ENCODE measurements at regions not wholly inside any gene's neighbourhood (a gene's known extent, or its start where the extent isn't known, plus 50 kb on each side); places are given as distances from the start of the nearest gene placed in this dataset.
"Not testable (repeated sequence)": the region's sequence is repeated elsewhere in the genome, so short reads cannot be mapped to it uniquely, and the experiment has no call there.

- DNase-seq: no peak
Observed at GRCh38 chr11:34001557-34002064, 49.9 kb upstream of the CAPRIN1 start.

GRCh38 chr11:33999393-33999792, 52.1 kb upstream of the CAPRIN1 start:
- DNase-seq: no peak

- DNase-seq: no peak
Observed at GRCh38 chr11:33997584-33998251, 53.8 kb upstream of the CAPRIN1 start.

- DNase-seq: peak; percentile 65
Observed at GRCh38 chr11:33996498-33997454, 54.8 kb upstream of the CAPRIN1 start.

DNA sequence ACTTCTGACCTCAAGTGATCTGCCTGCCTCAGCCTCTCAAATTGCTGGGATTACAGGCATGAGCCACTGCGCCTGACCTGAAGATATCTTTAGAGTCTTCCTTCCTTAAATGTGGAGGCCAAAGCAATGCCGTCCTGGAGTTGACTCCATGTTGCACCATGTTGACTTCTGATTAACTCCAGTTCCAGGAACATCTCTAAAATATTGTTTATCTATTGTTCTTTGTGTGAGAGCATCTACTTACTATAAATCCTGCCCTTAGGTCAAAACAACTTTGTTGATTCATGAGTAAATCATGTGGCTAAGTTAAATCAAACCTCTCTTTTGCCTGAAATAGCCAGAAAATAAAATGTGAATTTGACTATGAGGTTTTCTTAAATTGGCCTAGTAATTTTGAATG, 56.6 kb upstream of the CAPRIN1 start:
- no peak for DNase-seq

DNA sequence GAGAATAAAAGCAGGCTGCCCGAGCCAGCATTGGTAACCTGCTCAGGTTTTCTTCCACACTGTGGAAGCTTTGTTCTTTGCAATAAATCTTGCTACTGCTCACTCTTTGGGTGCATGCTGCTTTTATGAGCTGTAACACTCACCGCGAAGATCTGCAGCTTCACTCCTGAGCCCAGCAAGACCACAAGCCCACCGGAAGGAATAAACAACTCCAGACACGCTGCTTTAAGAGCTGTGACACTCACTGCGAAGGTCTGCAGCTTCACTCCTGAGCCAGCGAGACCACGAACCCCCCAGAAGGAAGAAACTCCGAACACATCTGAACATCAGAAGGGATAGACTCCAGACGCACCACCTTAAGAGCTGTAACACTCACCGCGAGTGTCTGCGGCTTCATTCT, 60.4 kb upstream of the CAPRIN1 start:
- DNase-seq: not testable (repeated sequence)

DNA sequence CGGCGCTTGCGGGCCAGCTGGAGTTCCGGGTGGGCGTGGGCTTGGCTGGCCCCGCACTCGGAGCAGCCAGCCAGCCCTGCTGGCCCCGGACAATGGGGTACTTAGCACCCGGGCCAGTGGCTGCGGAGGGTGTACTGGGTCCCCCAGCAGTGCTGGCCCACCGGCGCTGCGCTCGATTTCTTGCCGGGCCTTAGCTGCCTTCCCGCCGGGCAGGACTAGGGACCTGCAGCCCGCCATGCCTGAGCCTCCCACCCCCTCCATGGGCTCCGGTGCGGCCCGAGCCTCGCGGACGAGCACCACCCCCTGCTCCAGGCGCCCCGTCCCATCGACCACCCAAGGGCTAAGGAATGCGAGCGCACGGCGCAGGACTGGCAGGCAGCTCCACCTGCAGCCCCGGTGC, 61.4 kb upstream of the CAPRIN1 start:
- not testable (repeated sequence) for DNase-seq

DNA sequence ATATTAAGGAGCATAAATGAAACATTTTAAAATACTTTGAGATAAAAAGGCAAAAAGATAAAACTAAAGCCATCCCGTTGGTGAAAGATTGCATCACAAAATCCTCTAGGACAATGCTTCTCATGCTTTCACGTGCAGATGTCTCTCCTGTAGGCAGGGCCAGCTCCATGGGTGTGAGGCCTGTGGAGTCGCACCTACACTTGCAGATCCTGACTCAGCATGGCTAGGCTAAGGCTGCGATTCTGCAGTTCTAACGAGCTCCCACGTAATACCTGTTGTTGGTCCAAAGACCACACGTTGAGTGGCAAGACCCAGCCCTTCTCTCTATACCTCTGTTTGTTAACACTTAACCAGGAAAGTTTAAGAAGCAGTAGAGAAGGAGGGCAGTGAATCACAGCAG, 62.1 kb upstream of the CAPRIN1 start:
- DNase-seq: no peak

DNA sequence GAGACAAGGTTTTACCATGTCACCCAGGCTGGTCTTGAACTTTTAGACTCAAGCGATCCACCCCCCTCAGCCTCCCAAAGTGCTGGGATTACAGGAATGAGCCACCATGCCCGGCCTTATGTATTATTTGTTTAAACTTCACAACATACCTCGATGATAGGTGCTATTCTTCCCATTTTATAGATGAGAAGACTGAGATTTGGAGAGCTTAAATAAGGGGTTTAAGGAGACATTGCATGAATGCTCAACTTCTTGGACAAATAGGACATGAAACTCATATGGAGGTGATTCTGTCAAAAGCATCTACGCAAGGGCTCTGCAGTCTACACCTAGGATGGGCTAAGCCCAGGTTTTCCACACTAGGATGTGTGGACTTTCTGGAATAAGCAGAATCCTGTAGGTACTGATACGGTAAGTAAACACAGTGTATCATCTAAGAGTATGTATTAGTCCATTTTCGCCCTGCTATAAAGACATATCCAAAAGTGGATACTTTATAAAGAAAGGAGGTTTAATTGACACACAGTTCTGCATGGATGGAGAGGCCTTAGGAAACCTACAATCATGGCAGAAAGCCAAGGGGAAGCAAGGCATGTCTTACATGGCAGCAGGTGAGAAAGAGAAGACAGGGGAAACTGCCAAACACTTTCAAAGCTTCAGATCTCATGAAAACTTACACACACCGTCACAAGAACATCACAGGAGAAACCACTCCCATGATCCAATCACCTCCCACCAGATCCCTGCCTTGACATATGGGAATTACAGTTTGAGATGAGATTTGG, 62.8 kb upstream of the CAPRIN1 start:
- DNase-seq: no peak

DNA sequence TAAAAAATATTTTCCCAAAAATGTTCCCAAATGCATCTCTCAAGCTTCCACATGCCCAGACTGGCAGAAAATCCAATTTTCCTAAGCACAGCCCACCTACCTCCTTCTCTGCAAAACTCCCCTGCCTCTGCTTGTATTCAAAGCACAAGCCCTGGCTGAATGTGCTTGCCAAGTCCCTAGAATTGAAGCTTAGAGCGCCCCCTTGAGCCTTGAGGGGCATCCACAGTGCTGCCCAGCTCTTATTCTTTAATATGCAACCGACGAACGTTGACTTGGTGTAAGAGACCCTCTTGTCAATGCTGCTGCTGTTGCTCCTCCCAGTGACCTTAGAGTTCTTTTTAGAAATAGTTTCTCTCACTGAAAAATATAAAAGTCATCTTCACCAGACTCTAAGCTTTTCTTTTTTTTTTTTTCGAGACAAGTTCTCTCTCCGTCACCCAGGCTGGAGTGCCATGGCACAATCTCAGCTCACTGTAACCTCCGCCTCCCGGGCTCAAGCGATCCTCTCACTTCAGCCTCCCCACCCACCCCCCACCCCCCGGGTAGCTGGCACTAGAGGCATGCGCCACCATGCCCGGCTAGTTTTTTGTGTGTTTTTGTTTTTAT, 63.5 kb upstream of the CAPRIN1 start:
- peak; percentile 17 for DNase-seq

DNA sequence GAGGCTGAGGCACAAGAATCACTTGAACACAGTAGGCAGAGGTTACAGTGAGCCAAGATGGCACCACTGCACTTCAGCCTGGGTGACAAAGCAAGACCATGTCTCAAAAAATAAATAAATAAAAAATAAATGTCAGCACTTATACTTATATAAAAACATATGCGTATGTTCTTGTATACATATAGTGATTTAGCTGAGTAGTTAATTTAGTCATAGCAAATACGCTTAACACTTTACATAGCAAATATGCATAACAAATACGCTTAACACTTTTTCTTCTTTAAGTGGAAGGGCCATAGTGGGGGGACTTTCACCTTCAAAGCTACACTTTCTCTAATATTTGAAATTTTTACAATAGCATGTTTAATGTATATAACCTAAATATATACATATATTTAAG, 64.0 kb upstream of the CAPRIN1 start:
- no peak for DNase-seq

- not testable (repeated sequence) for DNase-seq
Observed at GRCh38 chr11:33986597-33987501, 64.7 kb upstream of the CAPRIN1 start.

GRCh38 chr11:33984682-33985389, 66.7 kb upstream of the CAPRIN1 start:
- DNase-seq: no peak

- DNase-seq: peak; percentile 27
Observed at GRCh38 chr11:33982661-33983060, 68.9 kb upstream of the CAPRIN1 start.

DNA sequence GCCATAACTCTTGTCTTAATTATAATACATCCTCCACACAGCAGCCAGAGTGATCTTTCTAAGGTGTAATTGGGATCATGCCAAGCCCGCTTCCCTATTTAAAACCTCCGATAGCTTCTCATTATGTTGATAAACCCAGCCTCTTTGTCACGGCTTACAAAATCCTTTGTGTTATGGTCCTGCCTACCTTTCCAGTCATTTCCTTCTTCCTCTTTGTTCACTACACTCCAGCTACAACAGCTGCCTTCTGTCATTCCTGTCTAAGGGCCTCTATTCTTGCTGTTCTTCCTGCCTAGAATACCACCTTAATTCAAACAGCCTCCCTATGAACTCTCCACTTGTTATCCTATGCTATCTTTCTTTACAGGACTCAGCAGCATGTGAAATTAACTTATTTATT, 70.6 kb upstream of the CAPRIN1 start:
- no peak for DNase-seq

GRCh38 chr11:33978376-33978775, 73.2 kb upstream of the CAPRIN1 start:
- DNase-seq: no peak

DNA sequence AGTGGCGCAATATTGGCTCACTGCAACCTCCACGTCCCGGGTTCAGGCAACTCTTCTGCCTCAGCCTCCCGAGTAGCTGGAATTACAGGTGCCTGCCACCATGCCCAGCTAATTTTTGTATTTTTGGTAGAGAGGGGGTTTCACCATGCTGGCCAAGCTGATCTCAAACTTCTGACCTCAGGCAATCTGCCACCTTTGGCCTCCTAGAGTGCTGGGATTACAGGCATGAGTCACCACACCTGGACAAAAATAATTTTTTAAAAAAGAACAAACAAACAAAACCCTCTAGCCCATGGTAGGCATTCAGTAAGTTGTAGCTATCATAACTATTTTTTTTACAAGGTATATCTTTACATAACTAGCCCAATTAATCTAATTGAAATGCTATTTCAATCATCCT, 73.9 kb upstream of the CAPRIN1 start:
- no peak for DNase-seq

DNA sequence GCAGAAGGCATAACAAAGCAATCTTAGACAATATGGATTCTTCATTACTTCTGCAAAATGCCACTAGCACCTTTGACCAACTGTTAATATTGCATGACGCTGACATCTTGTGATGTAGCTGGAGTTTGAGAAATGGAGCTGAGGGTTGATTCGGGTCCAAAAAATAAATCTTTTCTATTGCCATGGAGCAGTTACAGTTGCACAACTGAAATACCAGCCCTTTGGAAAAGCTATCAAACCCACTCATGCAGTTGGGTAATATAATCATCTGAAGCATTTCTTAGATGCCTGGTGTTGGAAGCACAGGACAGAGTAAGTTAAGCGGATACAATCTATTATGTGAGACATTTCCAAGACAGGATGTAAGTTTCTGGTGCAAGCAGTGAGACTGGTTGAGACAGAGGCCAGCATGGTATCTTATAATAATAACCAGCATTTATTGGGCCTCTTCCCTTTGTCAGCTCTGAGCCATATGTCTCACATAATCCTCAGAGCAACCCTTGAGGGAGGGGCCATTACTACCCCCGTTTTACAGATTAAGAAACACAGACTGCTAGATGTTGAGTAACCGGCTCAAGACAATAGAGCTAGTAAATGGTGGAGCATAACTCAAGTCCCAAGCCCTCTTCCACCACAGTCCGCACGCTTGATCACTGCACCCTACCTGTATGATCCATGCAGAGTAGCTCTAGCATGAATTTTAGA, 74.9 kb upstream of the CAPRIN1 start:
- DNase-seq: peak; percentile 4

- no peak for DNase-seq
Observed at GRCh38 chr11:33974804-33975203, 76.7 kb upstream of the CAPRIN1 start.

DNA sequence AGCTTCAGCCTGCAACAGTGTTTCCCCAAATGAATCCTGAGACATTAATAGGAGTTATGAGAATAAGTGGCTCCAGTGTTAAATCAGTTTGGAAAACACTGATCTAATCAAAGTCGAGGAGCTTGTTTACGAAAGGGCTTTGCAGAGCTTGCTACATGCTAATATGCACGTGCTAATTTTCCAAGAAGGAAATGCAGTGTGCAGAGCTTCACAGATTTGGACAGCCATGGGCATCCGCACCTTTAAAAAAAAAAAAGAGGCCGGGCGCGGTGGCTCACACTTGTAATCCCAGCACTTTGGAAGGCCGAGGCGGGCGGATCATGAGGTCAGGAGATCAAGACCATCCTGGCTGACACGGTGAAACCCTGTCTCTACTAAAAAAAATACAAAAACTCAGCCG, 79.7 kb upstream of the LMO2 start:
- not testable (repeated sequence) for DNase-seq
